HUES6 (cell line): ENCODE measurements at regions not wholly inside any gene's neighbourhood (a gene's known extent, or its start where the extent isn't known, plus 50 kb on each side); places are given as distances from the start of the nearest gene placed in this dataset.

Source experiments
- H3K27ac ChIP-seq: 2 replicates; pipeline ENCODE4 v1.7.0; 2013; ENCODE audit warnings: low read depth, mild to moderate bottlenecking, low read length, inconsistent platforms
- H3K27me3 ChIP-seq: 2 replicates; pipeline ENCODE4 v1.6.1; 2013; ENCODE audit warnings: low read length; ENCODE audit not compliant: control insufficient read depth, insufficient read depth
- H3K36me3 ChIP-seq: 2 replicates; pipeline ENCODE4 v1.6.1; 2013; ENCODE audit warnings: low read length; ENCODE audit not compliant: control insufficient read depth, insufficient read depth
- H3K4me1 ChIP-seq: 2 replicates; pipeline ENCODE4 v1.6.1; 2013; ENCODE audit warnings: low read length; ENCODE audit not compliant: control insufficient read depth, insufficient read depth
- H3K4me3 ChIP-seq: 2 replicates; pipeline ENCODE4 v1.5.1; 2013; ENCODE audit warnings: low read depth, low read length
- H3K9ac ChIP-seq: one replicate; pipeline ENCODE4 v1.6.1; 2013; ENCODE audit warnings: mild to moderate bottlenecking, low read length
- H3K9me3 ChIP-seq: 2 replicates; pipeline ENCODE4 v1.6.1; 2013; ENCODE audit warnings: low read depth, low read length; ENCODE audit not compliant: control insufficient read depth, insufficient read depth

DNA sequence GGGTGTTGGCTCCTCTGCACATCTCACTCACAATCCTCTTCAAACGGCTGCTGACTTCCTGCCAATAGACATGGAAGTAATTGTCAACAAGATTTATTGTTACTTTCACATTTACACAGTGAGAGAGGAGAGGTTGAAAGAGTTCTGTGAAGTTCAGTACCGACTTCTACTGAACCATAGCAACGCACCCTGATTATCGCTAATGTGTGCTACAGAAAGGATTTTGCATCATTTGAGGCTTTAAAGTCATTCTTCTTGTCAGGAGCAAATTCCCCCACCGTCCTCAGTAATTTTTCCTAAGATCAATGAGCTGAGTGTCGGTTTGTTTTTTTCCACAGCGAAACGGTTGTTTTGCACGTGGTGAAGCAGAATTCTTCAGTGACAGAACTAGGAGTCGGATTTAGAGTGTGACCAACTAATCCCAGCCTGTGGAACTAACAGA, 361.0 kb downstream of the ADGRL2 start:
- no peak overlapping the region for H3K9ac ChIP-seq
- no peak overlapping the region for H3K27ac ChIP-seq
- no peaks in the 10 kb centered on the region for H3K9me3 ChIP-seq
- no peaks in the 10 kb centered on the region for H3K27me3 ChIP-seq
- H3K4me3 ChIP-seq, result no peak overlapping the region
- no peaks in the 10 kb centered on the region for H3K36me3 ChIP-seq
- no peaks in the 10 kb centered on the region for H3K4me1 ChIP-seq

DNA sequence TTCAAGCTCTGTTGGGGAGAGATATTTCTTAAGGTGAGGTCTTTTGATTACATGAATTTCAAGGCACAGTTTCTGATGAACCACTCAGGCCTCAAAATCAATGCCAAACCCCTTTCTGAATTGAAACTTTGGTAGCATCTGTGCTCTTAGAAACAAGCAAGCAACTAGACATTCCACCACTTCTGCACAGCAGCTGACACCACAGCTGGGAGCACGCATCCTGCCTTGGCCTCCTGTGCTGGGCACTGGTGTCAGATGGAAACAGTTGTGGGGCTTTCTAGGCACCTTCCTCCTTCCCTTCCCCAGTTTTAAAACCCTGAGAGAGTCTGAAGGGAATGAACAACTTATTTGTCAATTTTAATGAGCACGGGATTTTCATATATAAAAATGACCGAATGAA, 360.2 kb downstream of the ADGRL2 start:
- Histone ChIP-seq H3K9ac (no peak overlapping the region), H3K27ac (no peak overlapping the region)

DNA sequence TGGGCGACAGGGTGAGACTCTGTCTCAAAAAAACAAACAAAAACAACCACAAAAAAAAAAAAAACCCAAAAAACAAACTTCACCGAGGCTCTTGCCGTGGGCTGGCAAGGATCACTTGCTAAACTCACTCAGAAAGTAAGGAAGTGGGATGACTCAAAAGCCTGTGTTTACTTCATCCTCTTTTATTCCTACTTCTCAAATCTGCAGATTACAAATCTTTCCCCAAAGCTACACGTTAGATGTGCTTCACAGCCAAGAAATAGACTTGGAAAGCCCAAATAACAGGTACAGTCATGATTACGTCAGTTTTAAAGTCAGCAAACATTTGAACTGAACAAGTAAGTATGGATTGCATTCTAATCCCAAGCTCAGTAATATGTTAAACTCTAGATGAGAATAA, 359.3 kb downstream of the ADGRL2 start:
- no peaks in the 10 kb centered on the region for H3K36me3 ChIP-seq
- H3K27me3 ChIP-seq, result no peaks in the 10 kb centered on the region
- no peak overlapping the region for H3K27ac ChIP-seq
- H3K9me3 ChIP-seq, result no peaks in the 10 kb centered on the region
- H3K4me1 ChIP-seq, result no peaks in the 10 kb centered on the region
- H3K4me3 ChIP-seq, result no peak overlapping the region
- H3K9ac ChIP-seq, result no peak overlapping the region

More for the DNA sequence above, 360.2 kb downstream of the ADGRL2 start:
- Histone ChIP-seq H3K4me1 (no peaks in the 10 kb centered on the region), H3K4me3 (no peak overlapping the region), H3K36me3 (no peaks in the 10 kb centered on the region), H3K27me3 (no peaks in the 10 kb centered on the region), H3K9me3 (no peaks in the 10 kb centered on the region)

DNA sequence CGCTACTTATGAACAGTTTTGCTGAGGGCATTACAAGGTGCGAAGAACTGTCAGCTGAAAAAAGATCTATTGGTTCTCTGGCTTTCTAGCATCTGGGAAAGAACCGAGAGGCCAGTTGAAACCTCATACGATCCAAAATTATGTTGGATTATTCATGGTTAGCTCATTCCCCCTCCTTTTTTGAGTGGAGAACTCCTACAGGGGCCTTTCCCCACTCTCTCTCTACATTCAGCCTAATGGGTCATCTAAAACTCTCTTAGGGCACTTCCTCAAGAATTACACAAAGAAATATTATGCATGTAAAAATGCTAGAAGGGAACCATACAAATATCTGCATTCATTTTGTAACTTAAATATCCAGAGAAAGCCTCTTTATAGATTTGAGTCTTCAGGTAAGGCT, 358.2 kb downstream of the ADGRL2 start:
- H3K36me3 ChIP-seq, result no peaks in the 10 kb centered on the region
- H3K9me3 ChIP-seq, result no peaks in the 10 kb centered on the region
- H3K9ac ChIP-seq, result no peak overlapping the region
- H3K4me3 ChIP-seq, result no peak overlapping the region
- peaks cover 5% of the 10 kb centered on the region; the same call in 1 of the 2 replicates for H3K4me1 ChIP-seq
- H3K27me3 ChIP-seq, result no peaks in the 10 kb centered on the region
- H3K27ac ChIP-seq, result no peak overlapping the region

DNA sequence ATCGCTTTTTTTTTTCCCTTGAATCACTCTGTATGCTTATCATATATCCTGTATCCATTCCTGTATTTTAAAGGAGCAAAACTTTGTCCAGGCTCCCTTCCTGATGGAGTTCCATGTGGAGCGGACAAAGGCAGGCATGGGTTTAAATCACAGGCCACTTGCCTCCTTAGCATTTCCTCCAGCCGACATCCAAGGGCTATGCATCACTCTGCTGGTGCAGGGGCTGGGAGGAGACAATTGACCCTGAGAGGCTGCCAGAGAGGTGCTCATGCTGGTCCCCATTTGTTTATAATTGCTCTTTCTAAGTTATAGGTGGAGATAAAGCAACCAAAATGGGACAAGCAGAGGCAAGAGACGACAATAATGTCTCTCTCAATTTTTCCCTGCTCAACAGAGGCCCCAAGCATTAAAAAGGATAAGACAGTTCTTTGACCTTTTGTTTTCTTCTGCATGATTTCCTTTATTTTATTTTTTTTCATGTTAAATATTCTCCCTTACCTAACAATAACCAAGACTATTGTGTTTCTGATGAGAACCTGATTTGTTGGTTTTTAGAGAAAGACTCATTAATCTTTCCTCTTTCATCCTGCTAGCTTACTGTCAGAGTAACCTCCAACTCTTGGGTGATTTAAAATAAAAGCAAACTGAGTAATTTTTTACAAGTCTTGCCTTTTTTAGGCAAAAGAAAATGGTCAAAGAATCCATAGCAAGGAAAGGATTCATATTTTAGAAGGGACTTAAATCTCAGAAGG, 353.7 kb downstream of the ADGRL2 start:
- Histone ChIP-seq H3K27me3 (no peaks in the 10 kb centered on the region), H3K27ac (no peak overlapping the region), H3K36me3 (no peaks in the 10 kb centered on the region), H3K9me3 (no peaks in the 10 kb centered on the region), H3K9ac (no peak overlapping the region), H3K4me1 (peaks cover 9% of the 10 kb centered on the region; the same call in 1 of the 2 replicates), H3K4me3 (no peak overlapping the region)

DNA sequence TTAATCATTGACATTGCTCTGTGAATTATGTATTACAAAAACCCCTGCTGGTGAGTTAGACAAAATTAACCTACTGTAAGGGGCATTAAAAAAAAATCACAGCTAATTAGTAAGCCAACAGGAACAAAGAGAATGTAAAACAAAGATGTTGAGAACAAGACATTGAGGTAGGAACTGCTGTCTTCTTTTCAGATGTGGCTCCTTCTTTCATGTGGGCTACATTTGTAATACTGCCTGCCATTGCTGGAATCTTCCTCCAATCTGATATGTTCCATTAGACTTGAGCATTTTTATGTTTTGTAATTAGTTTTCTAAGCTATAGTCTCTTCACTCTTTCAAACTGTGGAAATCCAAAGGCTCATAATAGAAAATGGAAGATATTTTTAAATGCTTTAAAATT, 353.0 kb downstream of the ADGRL2 start:
- Histone ChIP-seq H3K27me3 (no peaks in the 10 kb centered on the region), H3K4me3 (no peak overlapping the region)

DNA sequence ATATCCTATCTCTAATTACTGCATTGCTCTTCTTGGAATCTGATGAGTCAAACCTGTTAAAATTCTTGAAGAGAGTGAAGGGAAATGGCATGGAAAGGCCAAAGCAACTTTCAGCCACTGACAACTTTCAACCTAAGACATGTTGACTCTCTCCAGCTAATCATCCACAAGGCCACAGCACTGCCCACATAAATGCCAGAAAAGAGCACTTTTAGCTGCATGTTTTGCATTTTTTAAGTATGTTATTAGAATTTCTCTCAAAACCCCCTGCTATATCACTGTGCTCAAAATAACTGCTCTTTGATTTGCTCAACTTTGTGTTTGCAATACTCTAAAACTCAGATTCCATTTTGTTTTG, 352.5 kb downstream of the ADGRL2 start:
- Histone ChIP-seq H3K27me3 (no peaks in the 10 kb centered on the region), H3K9me3 (no peaks in the 10 kb centered on the region), H3K4me3 (no peak overlapping the region), H3K27ac (no peak overlapping the region), H3K4me1 (peaks cover 9% of the 10 kb centered on the region; the same call in 1 of the 2 replicates), H3K9ac (no peak overlapping the region), H3K36me3 (no peaks in the 10 kb centered on the region)

More for the DNA sequence above, 353.0 kb downstream of the ADGRL2 start:
- H3K9ac ChIP-seq, result no peak overlapping the region
- no peak overlapping the region for H3K27ac ChIP-seq
- H3K36me3 ChIP-seq, result no peaks in the 10 kb centered on the region
- no peaks in the 10 kb centered on the region for H3K9me3 ChIP-seq
- peaks cover 9% of the 10 kb centered on the region; the same call in 1 of the 2 replicates for H3K4me1 ChIP-seq

DNA sequence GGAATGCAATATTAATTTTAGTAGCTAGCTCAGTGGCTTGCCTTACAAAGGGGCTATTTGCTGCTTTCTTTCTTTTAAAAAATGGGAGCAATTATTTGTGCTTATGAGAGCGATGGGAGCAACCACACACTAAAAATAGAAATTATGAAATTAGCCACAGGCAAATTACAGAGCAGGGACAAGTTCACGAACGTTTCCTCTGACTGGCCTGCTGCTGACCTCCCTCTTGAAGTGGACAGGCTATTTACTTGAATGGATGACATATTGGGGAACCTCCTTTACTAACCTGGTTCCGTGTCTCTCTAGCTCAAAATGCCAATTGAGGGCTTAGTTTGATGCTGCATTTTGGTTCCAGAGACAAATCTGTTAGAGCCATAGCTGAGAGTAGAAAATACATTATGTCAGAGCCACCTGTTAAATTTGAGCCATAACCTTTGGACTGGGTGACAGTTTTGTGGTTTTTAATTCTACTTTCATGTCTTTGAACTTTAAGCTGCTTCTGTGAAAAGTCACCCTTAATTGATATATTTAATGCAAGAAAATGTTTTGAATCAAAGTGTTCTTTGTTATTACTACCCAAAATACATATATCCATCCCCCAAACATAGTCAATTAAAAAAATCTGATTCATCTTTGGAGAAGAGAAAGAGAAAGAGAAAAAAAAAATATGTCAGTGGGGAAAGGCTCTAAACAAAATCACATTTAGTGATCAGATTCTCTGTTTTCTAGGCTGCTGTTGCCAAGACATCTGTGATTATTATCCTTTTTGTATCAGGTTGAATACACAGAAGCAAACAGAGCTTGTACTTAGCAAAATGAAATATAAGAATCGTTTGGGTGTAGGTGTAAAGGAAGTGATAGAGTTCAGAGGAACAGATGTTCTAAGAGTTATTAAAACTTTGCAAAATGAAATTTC, 351.9 kb downstream of the ADGRL2 start:
- Histone ChIP-seq H3K4me1 (peaks cover 9% of the 10 kb centered on the region; the same call in 1 of the 2 replicates), H3K36me3 (no peaks in the 10 kb centered on the region), H3K9me3 (no peaks in the 10 kb centered on the region), H3K9ac (no peak overlapping the region), H3K27me3 (no peaks in the 10 kb centered on the region), H3K4me3 (no peak overlapping the region), H3K27ac (no peak overlapping the region)

DNA sequence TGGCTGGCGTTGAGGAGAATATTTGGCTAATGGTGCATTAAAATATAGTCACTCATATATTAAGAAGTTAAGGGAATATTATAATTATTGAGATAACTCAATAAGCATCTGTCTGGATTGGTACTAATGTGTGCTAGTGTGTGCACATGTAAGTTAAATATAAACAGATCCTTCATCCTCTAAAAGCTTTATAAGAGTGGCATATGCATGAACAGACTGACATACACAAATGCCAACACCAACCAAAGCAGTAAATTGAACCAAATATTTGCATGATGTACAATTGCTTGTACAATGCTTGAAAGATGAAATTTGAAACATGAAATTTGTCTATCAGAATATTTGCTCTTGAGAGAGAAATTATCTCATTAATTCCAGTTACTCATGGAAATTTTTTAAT, 344.9 kb downstream of the ADGRL2 start:
- H3K9ac ChIP-seq, result no peak overlapping the region
- H3K4me3 ChIP-seq, result no peak overlapping the region
- no peaks in the 10 kb centered on the region for H3K9me3 ChIP-seq
- H3K36me3 ChIP-seq, result no peaks in the 10 kb centered on the region
- peaks cover 1% of the 10 kb centered on the region; the same call in 1 of the 2 replicates for H3K4me1 ChIP-seq
- no peak overlapping the region for H3K27ac ChIP-seq
- no peaks in the 10 kb centered on the region for H3K27me3 ChIP-seq

DNA sequence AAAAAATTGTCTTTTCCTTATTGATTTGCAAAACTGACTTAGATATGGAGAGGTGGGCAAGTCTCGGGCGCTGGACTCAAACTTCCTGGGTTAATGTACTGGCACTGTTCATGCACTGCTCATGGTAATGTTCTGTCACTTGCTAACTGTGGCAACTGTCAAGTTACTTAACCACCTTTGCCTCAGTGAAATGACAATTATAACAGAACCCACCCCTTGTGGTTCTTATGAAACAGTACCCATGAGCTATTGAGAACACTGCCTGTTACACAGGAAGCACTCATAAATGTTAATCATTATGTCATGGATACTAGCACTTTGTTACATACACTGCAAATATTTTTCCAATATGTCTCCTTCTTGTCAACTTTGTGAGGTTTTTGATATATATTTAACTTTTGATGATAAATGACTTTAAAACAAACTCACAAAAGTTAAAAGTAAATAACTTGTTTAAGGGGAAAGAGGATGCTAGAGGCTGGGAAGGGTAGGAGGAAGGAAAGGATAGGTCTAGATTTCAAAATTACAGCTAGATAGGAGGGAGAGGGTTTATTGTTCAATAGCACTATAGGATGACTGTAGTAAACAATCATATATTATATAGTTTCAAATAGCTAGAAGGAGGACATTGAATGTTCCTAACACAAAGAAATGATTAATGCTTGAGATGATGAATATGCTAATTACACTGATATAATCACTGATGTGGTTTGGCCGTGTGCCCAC, 342.5 kb downstream of the ADGRL2 start:
- no peaks in the 10 kb centered on the region for H3K27me3 ChIP-seq
- no peaks in the 10 kb centered on the region for H3K9me3 ChIP-seq
- H3K9ac ChIP-seq, result no peak overlapping the region

More for the DNA sequence above, 342.5 kb downstream of the ADGRL2 start:
- no peak overlapping the region for H3K27ac ChIP-seq
- no peak overlapping the region for H3K4me3 ChIP-seq
- no peaks in the 10 kb centered on the region for H3K36me3 ChIP-seq
- H3K4me1 ChIP-seq, result peaks cover 3% of the 10 kb centered on the region; the same call in 1 of the 2 replicates
